ENCODE measurements at regions not wholly inside any gene's neighbourhood (a gene's known extent, or its start where the extent isn't known, plus 50 kb on each side); places are given as distances from the start of the nearest gene placed in this dataset.

- Histone ChIP-seq H3K27me3 (ENCODE audit: insufficient read depth, low read depth) (no peaks in the 10 kb centered on the region), H3K27ac (no peak overlapping the region), H3K9me2 (ENCODE audit: insufficient read depth) (no peaks in the 10 kb centered on the region), H3K79me2 (ENCODE audit: low read depth) (no peaks in the 10 kb centered on the region), H3K4me1 (replicated peaks; ENCODE audit: insufficient read depth) (0 out of 2 replicates have a peak, but pooled peaks cover 6% of the 10 kb centered on the region), H3K4me3 (no peak overlapping the region), H3K36me3 (ENCODE audit: low read depth) (no peaks in the 10 kb centered on the region), H4K20me1 (ENCODE audit: insufficient read depth) (no peaks in the 10 kb centered on the region), H3K9me3 (ENCODE audit: insufficient read depth, low read depth) (peaks cover 21% of the 10 kb centered on the region; the same call in 1 of the 2 replicates), H3F3A (ENCODE audit: insufficient read depth, low read depth) (no peaks in the 10 kb centered on the region), H3K4me2 (no peak overlapping the region), H2AFZ (no peak overlapping the region)
- DNase-seq: no peak
- CTCF ChIA-PET: no interaction called here
- no peak for TF ChIP-seq EZH2 (IDR thresholded peaks at IDR 0.05; ENCODE audit: low read depth)
- TF ChIP-seq CTCF (conservative IDR thresholded peaks at IDR 0.05): no peak
- POLR2A ChIA-PET (ENCODE audit: unreplicated experiment): no interaction called here
- no TSS peak for BruUV-seq (replicated peaks)
- intact Hi-C loops (cut with micrococcal nuclease; ENCODE audit: unreplicated experiment): no loop called here
These were observed 196.3 kb downstream of the SNX10 start for GRCh38 chr7:26487780-26488515.

GRCh38 chr7:26489391-26489790 is 197.7 kb downstream of the SNX10 start:
- intact Hi-C loops (cut with micrococcal nuclease; ENCODE audit: unreplicated experiment): loop anchor here (1.0 kb wide), 1 partner anchor 60 kb away; no protein-coding TSS in a partner anchor
- no peaks in the 10 kb centered on the region for H3K9me2 ChIP-seq (ENCODE audit: insufficient read depth)
- H4K20me1 ChIP-seq (ENCODE audit: insufficient read depth): no peaks in the 10 kb centered on the region
- H3K27me3 ChIP-seq (ENCODE audit: insufficient read depth, low read depth): no peaks in the 10 kb centered on the region
- no peak for TF ChIP-seq CTCF (conservative IDR thresholded peaks at IDR 0.05)
- H3K36me3 ChIP-seq (ENCODE audit: low read depth): no peaks in the 10 kb centered on the region
- H3K9me3 ChIP-seq (ENCODE audit: insufficient read depth, low read depth): peaks cover 8% of the 10 kb centered on the region; the same call in 1 of the 2 replicates
- POLR2A ChIA-PET (ENCODE audit: unreplicated experiment): no interaction called here
- CTCF ChIA-PET: no interaction called here
- no peak overlapping the region for H2AFZ ChIP-seq
- no TSS peak for BruUV-seq (replicated peaks)
- H3K4me1 ChIP-seq (replicated peaks; ENCODE audit: insufficient read depth): 0 out of 2 replicates have a peak, but pooled peaks cover 6% of the 10 kb centered on the region
- no peaks in the 10 kb centered on the region for H3K79me2 ChIP-seq (ENCODE audit: low read depth)
- no peak overlapping the region for H3K27ac ChIP-seq
- no peak for DNase-seq
- no peak overlapping the region for H3K4me2 ChIP-seq
- no peaks in the 10 kb centered on the region for H3F3A ChIP-seq (ENCODE audit: insufficient read depth, low read depth)
- no peak overlapping the region for H3K4me3 ChIP-seq

- DNase-seq: no peak
- Histone ChIP-seq H3K36me3 (ENCODE audit: low read depth) (no peaks in the 10 kb centered on the region), H3K27me3 (ENCODE audit: insufficient read depth, low read depth) (no peaks in the 10 kb centered on the region), H3K27ac (no peak overlapping the region), H3K79me2 (ENCODE audit: low read depth) (no peaks in the 10 kb centered on the region), H2AFZ (no peak overlapping the region), H3K9me3 (ENCODE audit: insufficient read depth, low read depth) (peaks cover 1% of the 10 kb centered on the region; the same call in 1 of the 2 replicates), H4K20me1 (ENCODE audit: insufficient read depth) (no peaks in the 10 kb centered on the region), H3K4me2 (no peak overlapping the region), H3F3A (ENCODE audit: insufficient read depth, low read depth) (no peaks in the 10 kb centered on the region), H3K4me1 (replicated peaks; ENCODE audit: insufficient read depth) (0 out of 2 replicates have a peak, but pooled peaks cover 6% of the 10 kb centered on the region), H3K4me3 (no peak overlapping the region), H3K9me2 (ENCODE audit: insufficient read depth) (no peaks in the 10 kb centered on the region)
- ChIA-PET CTCF (no interaction called here), POLR2A (ENCODE audit: unreplicated experiment) (no interaction called here)
- BruUV-seq (replicated peaks): no TSS peak
- TF ChIP-seq CTCF (conservative IDR thresholded peaks at IDR 0.05) (no peak), EZH2 (IDR thresholded peaks at IDR 0.05; ENCODE audit: low read depth) (no peak)
- intact Hi-C loops (cut with micrococcal nuclease; ENCODE audit: unreplicated experiment): loop anchor here (1.0 kb wide), 1 partner anchor 61 kb away; no protein-coding TSS in a partner anchor
These were observed 198.4 kb downstream of the SNX10 start for GRCh38 chr7:26489906-26490639.
